ENCODE measurements at regions not wholly inside any gene's neighbourhood (a gene's known extent, or its start where the extent isn't known, plus 50 kb on each side); places are given as distances from the start of the nearest gene placed in this dataset.
"Not testable (repeated sequence)": the region's sequence is repeated elsewhere in the genome, so short reads cannot be mapped to it uniquely, and the experiment has no call there.

DNA sequence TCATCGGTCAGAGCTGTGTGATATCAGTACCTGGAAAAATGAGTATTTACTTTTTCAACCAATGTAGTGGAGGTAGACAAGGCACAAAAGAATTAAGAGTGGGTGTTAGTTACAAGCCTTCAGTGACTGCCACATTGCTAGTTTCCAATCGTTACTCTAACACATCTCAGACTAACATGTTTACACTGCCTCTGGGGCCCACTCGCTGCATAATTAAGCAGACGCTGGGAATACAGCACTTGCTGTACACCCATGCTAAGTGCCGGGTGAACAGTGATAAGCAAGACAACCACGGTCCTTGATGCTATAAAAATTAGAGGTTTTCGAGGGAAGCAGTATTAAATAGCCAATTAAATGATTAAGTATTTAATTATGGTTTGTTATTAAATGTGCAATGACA is 1147.6 kb downstream of the AACS start:
- no peak for DNase-seq

DNA sequence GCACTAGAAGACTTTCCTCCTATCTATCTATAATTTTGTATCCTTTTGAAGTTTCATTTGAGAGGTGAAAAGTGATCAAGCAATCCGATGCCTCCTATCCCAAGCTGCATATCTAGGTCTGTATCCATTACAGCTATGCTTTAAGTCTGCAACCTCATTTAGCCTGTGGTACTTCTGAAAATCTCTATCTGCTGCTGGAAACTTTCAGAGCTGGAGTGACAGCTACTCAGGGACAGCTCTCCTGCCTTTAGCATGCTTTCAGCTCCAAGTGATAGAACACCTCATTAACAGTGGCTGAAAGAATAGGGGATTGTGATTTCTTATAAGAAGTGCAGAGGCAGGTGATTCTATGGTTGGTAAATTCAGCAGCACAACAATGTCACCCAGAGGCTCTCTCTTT is 1153.5 kb downstream of the AACS start:
- no peak for DNase-seq

DNA sequence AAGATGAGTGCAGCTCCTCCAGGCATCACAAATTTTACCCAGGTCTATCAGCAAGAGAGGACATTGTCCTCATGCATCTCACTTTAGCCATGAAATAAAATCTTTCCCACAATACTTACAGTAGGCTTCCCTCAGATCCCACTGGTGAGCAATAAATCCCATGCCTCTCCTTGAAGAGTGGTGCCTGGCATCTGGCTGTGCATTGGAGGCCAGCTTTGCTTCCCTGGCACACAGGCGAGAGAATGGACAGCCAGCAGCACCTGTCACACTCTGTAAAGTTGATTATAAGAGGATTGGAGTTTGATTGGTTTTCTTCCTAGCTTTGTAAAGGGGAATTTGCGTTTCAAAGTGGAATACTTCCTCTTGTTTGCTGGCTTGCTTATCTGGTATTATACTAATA is 1153.9 kb downstream of the AACS start:
- no peak for DNase-seq

DNA sequence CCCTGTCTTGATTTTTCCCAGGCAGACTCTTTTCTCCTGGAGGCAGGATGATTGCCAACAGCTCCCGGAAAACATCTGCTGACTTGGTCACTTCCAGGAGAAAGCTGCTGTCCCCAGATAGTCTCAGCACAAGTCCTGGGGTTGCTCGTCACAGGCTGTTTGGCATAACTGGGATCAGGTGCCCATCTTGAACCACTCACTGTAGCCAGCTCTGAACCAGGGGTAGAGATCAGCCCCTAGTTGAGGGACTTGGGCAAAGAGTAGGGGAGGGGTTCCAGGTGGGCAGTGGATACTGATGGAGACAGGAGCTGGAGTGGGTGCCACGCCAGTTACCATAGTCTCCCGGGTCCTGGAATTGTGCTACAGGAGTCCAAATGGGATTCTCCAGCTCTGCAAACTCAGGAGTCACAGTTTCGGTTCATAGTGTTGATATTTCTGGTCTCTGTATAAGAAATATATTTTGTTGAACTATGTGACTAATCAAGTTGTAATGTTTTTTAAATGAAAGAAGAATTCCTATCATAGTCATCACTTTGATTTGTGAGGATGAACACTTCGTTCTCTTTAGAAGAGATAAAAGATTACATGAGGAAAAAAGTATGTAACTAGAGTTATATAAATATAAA is 1154.5 kb downstream of the AACS start:
- DNase-seq, result no peak

DNA sequence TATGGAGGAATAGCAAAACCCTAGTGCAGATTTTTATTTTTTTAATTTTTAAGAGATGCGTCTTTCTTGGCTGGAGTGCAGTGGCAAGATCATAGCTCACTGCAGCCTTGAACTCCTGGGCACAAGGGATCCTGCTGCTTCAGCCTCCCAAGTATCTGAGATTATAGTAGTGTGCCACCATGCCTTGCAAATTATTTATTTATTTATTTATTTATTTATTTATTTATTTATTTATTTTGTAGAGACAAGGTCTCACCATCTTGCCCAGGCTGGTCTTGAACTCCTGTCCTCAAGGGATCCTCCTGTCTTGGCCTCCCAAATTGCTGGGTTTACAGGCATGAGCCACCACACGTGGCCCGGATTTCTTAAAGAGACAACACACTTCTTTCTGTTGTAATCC is 1158.8 kb downstream of the AACS start:
- DNase-seq, result no peak

DNA sequence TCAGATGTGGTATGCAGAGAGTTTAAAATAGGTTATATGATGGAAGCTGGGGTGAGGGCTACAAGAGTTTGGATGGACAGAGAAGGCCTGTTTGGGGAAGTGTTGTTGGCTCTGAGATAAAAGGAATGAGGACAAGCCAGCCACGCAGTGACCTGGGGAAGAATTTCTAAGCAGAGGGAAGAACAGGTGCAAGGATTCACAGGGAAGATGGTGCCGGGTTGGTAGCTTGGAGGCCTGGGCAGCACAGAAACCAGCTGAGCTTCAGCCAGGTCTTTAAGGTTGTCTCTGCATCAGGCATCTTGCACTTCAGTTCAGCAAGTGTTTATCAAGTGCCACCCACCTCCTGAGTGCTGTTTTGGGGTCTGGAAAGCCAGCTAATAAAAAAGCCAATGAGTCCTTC is 1163.7 kb downstream of the AACS start:
- no peak for DNase-seq

DNA sequence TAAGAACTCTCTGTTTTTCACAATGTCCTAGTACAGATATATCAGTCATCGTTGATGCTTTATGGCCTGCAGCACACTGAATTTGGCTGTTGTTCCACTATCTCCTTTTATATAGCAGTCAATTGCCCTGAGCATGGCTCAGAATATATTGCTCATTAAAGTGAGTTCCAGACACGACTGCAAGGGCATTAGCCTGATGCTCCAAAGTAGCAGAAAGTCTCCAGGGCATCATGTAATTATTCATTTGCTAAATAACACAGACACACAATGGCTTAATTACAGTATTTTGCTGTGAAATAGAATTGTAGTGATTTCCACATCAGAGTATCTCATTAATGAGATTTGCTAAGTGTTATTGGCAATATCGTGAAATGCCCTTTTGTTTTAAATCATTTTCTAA is 1167.5 kb downstream of the AACS start:
- no peak for DNase-seq

DNA sequence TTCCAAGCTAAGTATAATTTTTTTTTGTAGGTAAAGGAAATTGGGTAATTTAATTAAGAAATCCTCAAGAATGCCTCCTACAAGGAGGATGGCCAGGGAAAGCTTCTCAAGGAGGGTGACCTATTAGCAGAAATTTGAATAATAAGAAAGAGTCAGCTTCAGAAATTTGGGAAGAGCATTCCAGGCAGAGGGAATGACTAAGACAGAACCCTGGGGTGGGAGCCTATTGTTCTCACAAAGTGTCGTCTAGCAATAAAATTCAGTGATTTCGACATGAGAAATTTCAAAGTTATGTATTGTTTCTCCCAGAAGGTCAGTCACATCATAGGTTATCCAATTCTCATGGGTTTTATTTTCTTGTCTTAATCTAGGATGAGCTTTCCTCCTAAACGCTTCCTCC is 1168.4 kb downstream of the AACS start:
- no peak for DNase-seq

DNA sequence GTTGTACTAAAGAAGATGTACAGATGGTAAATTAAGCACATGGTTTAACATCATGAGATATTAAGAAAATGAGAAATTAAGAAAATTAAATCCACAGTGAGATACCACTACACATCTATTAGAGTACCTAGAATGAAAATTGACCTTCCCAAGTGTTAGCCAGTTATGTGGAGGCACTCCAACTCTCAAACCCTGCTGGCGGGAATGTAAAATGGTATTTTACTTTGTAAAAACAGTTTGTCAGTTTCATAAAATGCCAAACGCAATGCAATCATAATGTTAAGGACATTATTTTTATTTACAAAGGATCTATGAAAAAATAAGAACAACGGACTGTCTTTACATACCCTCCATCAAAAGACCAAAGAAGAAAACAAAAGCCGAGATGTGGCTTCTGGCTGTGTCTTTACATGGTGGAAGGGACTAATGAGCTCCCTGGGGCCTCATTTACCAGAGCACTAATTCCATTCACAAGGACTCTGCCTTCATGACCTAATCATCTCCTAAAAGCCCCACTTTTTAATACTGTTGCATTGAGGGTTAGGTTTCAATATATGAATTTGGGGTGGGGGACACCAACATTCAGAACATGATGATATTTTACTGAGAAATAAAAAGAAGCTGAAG is 1178.7 kb downstream of the AACS start:
- DNase-seq, result no peak

DNA sequence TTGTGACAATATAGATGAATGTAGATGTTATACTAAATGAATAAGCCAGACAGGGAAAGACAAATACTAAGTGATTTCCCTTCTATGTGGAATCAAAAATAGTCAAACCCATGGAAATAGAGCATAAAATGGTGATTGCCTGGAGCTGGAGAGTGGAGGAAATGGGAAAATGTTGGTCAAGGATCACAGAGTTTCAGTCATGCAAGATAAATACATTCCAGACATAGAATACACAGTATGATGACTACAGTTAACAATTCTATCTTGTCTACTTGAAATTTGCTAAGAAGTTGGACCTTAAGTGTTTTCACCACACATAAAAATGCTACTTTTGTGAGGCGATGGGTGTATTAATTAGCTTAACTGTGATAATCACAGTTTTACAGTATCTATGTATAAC is 1182.7 kb downstream of the AACS start:
- no peak for DNase-seq

DNA sequence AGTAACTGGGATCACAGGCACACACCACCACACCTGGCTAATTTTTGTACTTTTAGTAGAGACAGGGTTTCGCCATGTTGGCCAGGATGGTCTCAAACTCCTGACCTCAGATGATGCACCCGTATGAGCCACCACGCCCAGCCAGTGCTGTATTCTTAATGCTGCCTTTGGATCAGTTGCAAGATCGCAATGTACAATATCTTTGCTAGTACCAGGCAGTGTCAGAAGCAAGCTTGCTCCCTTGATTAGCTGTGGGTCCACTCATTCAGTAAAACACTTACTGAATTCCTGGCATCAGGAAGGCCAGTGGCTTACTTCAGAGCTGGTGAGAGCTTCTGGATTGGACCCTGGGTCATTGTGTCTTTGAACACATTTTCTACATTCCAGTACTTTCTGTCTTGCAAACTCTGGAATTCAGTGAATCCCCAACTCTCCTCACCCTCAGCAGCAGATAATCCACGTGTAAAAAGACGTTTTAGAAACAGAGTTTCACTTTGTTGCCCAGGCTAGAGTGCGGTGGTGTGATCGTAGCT is 1183.7 kb downstream of the AACS start:
- no peak for DNase-seq

DNA sequence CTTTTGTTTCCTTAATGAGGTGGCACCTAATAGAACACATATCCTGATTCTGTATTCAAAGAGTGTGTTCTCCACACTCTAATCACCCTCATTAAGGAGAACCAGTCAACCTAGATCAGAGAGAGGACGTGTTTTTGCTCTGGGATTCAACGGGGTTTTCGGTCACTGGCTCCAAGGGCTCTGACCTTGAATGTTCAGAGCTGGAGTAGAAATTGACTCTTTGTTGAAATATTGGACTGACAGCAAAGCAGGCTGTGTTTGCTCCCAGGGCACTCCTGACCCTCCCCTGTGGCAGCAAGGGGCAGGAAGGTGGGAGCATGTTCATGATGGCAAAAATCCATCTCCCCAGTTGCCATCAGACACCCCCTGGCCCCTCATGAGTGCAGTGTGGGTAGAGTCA is 1193.0 kb downstream of the AACS start:
- DNase-seq, result no peak

DNA sequence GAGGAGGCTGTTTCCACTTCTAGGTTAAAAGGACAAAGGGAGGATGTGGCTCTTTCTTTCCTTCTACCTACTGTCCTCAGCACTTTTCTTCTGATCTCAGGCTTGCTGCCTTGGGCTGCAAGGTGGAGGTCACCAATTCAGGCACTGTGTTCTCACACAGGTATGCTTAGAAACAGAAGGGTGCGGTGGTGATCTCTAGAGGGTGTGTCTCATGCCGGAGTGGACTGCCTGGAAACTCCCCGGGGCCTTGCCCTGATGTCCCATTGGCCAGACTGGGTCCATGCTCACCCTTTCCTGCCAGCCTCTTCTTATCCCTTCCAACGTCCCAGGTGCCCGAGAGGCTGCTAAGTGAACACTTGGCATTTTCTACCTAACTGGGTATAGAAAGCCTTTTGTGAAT is 1197.6 kb downstream of the AACS start:
- no peak for DNase-seq

DNA sequence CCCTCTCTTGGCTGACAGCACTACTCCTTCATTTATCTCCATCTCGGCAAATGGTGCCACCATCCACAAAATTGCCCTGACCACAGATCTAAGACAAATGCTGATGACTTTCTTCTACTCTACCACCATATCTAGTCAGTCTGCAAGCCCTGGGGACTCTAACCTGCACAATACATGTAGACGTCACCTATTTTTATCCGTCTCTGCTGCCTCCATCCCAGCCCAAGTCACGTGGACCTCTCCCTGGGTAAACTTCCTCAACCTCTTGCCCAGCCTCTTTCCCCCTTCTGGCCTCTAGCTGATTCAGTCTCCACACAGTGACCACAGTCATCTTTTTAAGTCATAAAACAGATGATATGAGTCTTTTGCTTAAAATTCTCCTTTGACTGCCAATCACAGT is 1203.0 kb downstream of the AACS start:
- no peak for DNase-seq

DNA sequence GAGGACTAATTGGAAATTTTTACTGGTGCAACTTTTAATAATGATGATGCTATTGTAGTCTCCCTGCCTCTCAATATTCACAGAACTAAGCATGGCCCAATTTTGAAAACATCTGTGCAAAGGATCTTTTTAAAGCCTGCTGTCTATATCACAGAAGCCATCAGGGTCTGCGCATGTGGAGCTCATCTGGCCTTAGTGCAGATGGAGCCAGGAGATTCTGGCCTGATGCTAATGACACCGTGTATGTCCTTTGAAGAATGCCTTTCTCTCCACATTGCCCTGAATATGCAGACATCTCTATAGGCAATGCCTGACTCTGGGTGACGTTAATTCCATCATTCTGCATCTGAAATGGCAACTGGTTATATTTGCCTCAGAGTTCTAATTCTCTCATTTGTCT is 1205.9 kb downstream of the AACS start:
- no peak for DNase-seq

DNA sequence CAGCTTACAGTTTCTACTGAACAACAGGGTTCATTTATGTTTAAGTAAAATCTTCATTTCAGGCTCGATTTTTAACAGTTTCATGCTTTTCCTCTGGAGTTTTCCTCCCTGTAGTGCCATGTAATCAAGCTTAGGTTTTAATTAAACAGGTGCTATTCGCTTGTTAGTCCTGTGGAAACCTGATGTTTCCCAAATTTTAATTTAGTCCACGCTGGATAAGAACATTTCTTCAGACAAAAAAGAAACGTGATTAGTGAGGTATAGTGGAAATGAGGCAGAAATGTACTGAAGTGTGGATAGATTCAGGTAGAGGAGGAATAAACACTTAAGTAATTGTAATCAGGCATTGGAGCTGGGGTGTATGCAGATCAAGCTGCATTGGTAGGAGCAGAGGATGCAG is 1217.5 kb downstream of the AACS start:
- DNase-seq, result no peak

DNA sequence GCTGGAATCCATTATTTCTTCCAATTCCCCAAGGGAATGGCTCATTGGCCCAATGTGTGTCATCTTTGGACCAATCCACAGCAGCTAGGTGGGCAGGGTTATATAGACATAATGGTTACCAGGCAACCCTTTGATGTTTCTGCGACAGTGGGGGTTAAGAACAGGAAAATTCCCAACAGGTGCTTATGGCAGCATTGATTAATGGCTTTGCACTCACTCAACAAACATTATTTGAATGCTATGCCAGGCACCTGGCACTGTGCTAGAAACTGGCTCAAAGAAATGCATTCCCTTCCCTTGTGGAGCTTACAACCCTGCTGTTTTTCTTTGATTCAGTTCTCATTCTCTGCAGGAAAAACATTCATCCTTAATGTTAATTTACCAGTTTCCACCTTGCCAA is 1221.0 kb downstream of the AACS start:
- DNase-seq, result no peak

DNA sequence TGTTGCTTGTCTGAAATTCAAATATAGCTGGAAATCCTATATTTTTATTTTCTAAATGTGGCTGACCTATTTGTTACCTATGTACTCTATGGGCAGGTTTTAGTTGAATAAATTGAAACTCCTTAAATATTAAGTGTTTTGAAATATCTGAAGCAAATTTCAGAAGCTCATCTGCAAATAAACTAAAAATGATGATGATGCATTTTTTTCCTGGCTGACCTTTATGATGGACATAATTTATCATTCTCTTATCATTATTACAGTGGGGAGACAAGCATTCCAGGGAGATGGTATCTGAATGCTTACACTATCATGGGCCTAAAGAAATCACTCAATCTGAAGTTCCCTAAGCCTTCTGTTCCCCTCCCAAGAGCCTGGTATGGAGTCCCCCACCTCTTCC is 1225.2 kb downstream of the AACS start:
- no peak for DNase-seq

DNA sequence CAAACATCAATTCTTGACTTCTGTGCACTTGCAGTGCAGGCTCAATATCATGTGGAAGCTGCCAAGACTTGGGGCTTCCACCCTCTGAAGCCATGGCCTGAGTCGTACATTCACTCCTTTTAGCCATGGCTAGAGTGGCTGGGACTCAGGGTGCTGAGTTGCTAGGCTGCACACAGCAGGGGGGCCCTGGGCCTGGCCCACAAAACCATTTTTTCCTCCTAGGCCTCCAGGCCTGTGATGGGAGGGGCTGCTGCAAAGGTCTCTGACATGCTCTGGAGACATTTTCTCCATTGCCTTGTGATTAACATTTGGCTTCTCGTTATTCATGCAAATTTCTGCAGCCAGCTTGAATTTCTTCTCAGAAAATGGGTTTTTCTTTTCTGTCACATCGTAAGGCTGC is 1226.8 kb downstream of the AACS start:
- DNase-seq, result not testable (repeated sequence)

DNA sequence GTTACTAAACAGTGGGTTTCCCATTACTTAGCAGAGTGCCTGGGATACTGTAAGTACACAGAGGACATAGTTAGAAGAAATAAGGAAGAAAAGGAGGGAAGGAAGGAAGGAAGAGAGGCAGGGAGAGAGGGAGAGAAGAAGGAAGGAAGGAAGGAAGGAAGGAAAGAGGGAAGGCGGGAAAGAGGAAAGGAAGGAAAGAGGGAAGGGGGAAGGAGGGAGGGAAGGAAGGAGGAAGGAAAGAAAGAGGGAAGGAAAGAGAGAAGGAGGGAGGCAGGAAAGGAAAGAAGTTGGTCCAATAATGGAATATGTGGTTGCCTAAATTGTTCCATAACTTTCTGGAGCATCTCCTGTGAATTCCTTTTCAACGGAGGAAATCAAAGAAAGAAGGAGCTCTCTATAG is 1230.4 kb downstream of the AACS start:
- no peak for DNase-seq

DNA sequence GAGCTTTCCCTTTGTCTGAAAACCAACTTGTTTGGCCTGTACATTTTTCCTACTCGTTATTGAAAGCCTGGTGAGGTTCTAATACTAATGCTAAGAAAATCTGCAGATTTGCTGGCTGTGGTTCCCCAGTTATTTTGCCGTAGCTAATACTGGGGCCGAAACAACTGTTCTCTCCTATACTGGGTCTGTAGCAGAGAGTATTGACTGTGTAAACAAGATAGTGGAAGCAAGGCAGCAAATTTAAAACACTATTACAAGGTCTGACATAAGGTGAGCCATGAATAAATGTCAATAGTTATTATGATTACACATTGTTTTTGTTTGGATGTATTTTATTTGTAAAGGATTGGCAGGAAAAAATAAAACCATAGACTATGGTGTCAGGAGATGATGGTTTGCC is 1244.0 kb downstream of the AACS start:
- no peak for DNase-seq

DNA sequence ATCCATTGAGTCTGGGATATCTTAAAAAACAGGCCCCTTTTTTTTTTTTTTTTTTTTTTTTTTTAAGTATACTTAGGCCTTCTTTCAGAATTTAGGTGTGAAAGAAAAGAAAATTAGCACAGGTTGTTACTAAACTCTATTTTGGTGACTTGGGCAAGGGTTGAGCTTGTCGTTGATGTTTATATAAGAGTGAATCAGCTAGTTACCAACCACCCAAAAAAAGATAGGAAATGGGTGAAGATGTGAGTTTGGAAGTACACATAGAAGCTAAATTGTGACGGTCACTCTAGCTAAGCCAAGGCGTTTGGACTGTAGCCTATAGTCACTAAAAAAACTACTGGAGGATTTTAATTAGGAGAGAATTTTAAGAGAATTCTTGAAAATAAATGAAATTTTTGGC is 1247.2 kb downstream of the AACS start:
- no peak for DNase-seq

DNA sequence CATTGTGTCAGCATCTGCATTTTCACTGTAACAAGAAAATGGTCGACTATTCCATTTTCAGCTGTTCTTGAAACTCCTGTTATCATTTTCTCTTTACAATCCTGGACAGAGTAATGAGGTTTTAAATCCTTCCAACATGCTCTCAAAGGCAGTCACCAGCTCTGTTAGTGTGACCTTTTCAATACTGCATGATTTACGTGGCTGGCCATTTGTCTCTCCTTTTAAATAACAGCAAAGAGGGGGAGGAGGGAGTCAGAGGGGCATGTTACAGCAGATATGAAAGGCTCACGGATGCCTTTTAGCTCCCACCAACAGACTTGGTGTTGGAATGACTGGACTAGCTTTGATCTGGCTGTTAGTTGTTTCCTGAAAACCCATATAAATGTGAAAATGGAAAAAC is 1251.2 kb downstream of the AACS start:
- DNase-seq, result no peak

DNA sequence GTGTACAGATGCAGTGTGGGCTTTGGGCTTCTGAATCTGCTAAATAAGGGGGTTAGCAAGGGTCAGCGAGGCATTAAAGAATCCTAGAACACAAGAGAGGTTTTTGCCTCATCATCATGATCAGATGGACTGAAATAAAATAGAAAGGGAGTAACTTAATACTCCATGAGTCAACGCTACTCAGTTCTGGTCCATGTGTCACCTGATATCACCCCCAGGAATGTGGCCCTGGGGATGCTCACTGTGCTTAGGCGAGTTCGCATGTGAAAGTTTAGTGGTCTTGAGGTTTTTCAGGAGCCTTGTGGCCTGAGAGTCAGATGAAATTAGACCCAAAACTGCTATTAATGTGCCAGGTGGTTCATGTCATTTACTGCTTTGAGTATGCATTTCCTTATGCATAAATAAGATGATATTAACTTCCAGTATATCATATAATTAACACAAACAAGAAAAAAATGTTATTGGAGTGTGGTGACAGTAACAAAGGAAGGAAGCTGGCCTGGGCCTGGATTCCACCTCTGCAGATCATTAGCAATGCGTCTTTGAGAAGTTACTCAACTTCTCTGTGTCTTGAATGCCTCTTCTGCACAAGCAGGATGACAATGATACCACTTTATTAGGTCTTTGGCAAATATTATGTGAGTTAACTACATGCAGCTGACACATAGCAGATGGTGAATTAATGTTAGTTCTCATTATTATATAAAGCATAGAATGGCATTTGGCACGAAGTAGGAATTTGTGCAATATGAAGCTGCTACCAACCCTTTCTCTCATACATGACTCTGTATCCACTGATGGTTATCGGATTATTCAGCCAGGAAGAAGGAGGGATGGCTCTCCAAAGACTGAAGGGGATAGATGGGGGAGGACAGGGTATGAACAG is 1272.6 kb downstream of the AACS start:
- no peak for DNase-seq
